Small intestine (tissue), 7 donors: ENCODE measurements at regions not wholly inside any gene's neighbourhood (a gene's known extent, or its start where the extent isn't known, plus 50 kb on each side); places are given as distances from the start of the nearest gene placed in this dataset.

Source experiments
- DNase-seq, 2 donors: peaks; one replicate each; pipeline versions ENCODE4 v3.0.0 to v3.0.0-alpha.2; 2013
- FAIRE-seq: peaks from 2 replicates; lab custom pipeline; 2012; peaks lifted over from hg19 to GRCh38; lab: Jason Lieb, UNC
- H3K27ac ChIP-seq, 3 donors: one replicate each; pipeline ENCODE4 v1.5.1; 2013; ENCODE audit warnings: low read length in 2 of 3, mild to moderate bottlenecking in 2 of 3, control low read depth in 1 of 3, inconsistent platforms in 1 of 3, low read depth in 1 of 3, moderate library complexity in 1 of 3
- H3K27me3 ChIP-seq, 3 donors: one replicate each; pipeline ENCODE4 v1.6.1; 2013; ENCODE audit warnings: low read length in 3 of 3, inconsistent platforms in 1 of 3; ENCODE audit not compliant: control insufficient read depth in 3 of 3, insufficient read depth in 3 of 3
- H3K36me3 ChIP-seq, 3 donors: one replicate each; pipeline ENCODE4 v1.6.1; 2013; ENCODE audit warnings: low read length in 3 of 3, inconsistent platforms in 1 of 3, low read depth in 1 of 3, mild to moderate bottlenecking in 1 of 3, moderate library complexity in 1 of 3; ENCODE audit not compliant: control insufficient read depth in 3 of 3, insufficient read depth in 2 of 3
- H3K4me1 ChIP-seq, 3 donors: one replicate each; pipeline ENCODE4 v1.6.1; 2013; ENCODE audit warnings: low read length in 2 of 3, inconsistent platforms in 1 of 3, low read depth in 1 of 3, mild to moderate bottlenecking in 1 of 3, moderate library complexity in 1 of 3; ENCODE audit not compliant: control insufficient read depth in 3 of 3, insufficient read depth in 2 of 3
- H3K4me3 ChIP-seq, 3 donors: one replicate each; pipeline ENCODE4 v1.5.1; 2013; ENCODE audit warnings: low read length in 3 of 3, control low read depth in 1 of 3, inconsistent platforms in 1 of 3, low read depth in 1 of 3, mild to moderate bottlenecking in 1 of 3, moderate library complexity in 1 of 3
- H3K9me3 ChIP-seq, 2 donors: one replicate each; pipeline ENCODE4 v1.6.1; 2013; ENCODE audit warnings: low read depth in 1 of 2, low read length in 1 of 2; ENCODE audit not compliant: control insufficient read depth in 2 of 2, insufficient read depth in 1 of 2
- WGBS, 3 donors: extraction: QIAGEN DNeasy Blood & Tissue Kit; methylation state at CpG; one replicate each; pipeline ENCODE4 v1.1.7; 2013; 5-methylcytosine and 5-hydroxymethylcytosine counted together
- donor health status: healthy with polysubstance abuse.
- donor health status: control.
- donor health status: control.
- donor health status: Bipolar disorder and iron deficiency.
- donor health status: healthy.

DNA sequence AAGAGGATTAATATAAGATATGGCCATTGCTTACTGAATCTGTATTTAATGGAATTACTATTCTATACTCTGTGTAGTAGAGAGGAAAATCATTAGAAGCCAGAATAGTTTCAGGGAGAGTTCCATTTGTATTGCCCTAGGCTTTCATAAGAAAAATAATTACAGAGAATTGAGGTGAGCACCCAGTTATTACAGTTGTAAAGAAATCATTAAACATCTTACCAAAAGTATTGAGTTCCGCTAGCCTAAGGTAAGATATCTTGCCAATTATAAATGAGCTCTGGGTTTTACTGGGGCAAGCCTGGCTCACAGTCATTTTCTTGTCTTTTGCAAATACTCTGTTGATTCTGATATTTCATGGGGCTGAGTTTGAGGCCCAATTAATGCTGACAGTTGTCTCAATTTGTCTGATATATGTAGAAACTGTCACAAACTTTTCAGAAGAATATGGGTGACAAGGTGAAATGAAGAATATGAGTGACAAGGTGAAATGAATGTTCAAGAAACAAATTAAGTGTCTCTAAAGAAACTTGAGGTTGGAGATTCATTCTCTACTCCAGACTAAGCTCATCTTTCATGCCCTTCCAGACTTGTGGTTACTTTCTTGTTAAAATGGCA, 127.8 kb downstream of the PTGER3 start:
- no peak overlapping the region for H3K4me3 ChIP-seq
- H3K9me3 ChIP-seq, result peaks cover 0 to 9% of the 10 kb centered on the region in 2 donors
- no peaks in the 10 kb centered on the region for H3K36me3 ChIP-seq
- 89 to 96% (median 91%) methylated on average over 1 of the region's 1 CpG for WGBS, 3 donors
- FAIRE-seq (no peak), DNase-seq (no peak)
- no peaks in the 10 kb centered on the region for H3K27me3 ChIP-seq
- H3K4me1 ChIP-seq, result no peaks in the 10 kb centered on the region
- H3K27ac ChIP-seq, result no peak overlapping the region
